Muscle of back (tissue), 3 donors: ENCODE measurements at regions not wholly inside any gene's neighbourhood (a gene's known extent, or its start where the extent isn't known, plus 50 kb on each side); places are given as distances from the start of the nearest gene placed in this dataset.
"Not testable (repeated sequence)": the region's sequence is repeated elsewhere in the genome, so short reads cannot be mapped to it uniquely, and the experiment has no call there.

Source experiments
- DNase-seq, 3 donors: peaks; one replicate each; pipeline versions ENCODE4 v3.0.0 to v3.0.0-alpha.2; 2013

GRCh38 chr14:105621479-105622328, 95.3 kb downstream of the TMEM121 start:
- not testable (repeated sequence) for DNase-seq

- DNase-seq = no peak
Measured at GRCh38 chr14:105622329-105622955, 96.1 kb downstream of the TMEM121 start.

GRCh38 chr14:105623178-105623577, 96.8 kb downstream of the TMEM121 start:
- not testable (repeated sequence) for DNase-seq

DNA sequence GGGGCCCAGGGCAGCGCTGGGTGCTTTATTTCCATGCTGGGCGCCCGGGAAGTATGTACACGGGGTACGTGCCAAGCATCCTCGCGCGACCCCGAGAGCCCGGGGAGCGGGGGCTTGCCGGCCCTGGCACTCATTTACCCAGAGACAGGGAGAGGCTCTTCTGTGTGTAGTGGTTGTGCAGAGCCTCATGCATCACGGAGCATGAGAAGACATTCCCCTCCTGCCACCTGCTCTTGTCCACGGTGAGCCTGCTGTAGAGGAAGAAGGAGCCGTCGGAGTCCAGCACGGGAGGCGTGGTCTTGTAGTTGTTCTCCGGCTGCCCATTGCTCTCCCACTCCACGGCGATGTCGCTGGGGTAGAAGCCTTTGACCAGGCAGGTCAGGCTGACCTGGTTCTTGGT, 98.0 kb downstream of the TMEM121 start:
- not testable (repeated sequence) for DNase-seq

- not testable (repeated sequence) for DNase-seq
Measured at GRCh38 chr14:105624749-105625434, 98.5 kb downstream of the TMEM121 start.

DNA sequence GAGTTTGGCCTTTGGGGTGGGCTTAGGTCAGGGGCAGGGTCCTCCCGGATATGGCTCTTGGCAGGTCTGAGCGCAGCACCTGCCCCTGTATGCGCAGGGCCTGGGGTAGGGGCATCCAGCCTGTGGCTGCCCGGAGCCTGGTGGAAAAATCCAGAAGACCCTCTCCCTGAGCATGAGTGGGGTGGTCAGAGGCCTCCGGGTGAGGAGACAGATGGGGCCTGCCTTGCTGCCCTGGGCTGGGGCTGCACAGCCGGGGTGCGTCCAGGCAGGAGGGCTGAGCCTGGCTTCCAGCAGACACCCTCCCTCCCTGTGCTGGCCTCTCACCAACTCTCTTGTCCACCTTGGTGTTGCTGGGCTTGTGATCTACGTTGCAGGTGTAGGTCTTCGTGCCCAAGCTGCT, 99.1 kb downstream of the TMEM121 start:
- not testable (repeated sequence) for DNase-seq

GRCh38 chr14:105626111-105626510, 99.7 kb downstream of the TMEM121 start:
- not testable (repeated sequence) for DNase-seq

DNA sequence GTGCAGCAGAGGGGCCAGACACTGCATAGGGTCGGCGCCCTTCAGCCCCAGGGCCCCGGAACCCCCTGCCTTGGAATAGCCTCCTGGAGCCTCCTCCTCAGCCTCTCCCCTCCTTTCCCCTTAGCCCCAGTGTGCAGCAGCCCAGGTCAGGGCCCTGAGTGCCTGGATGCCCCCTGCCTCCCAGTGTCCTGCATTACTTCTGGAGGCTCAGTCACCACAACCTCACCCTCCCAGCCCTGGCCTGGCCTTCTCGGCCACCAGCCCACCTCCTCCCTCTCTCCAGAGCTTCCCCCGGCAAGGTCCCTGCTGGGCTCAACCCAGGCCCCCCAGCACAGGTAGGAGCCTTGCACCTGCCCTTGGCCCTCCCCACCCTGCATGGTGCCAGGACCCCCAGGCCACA, 100.3 kb downstream of the TMEM121 start:
- DNase-seq = not testable (repeated sequence)

- not testable (repeated sequence) for DNase-seq
Measured at GRCh38 chr14:105627287-105627686, 100.9 kb downstream of the TMEM121 start.

DNA sequence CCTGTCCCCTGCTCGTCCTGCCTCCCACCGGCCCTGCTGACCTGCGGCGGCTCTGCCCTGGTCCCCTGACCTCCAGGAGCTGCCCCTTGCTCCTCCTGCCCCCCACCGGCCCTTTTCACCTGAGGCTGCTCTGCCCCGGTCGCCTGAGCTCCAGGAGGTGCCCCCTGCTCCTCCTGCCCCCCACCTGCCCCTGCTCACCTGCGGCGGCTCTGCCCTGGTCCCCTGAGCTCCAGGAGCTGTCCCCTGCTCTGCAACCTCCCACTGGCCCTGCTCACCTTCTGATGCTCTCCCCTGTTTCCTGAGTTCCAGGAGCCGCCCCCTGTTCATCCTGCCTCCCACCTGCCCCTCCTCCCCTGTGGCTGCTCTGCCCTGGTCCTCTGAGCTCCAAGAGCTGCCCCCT, 101.3 kb downstream of the TMEM121 start:
- no peak for DNase-seq

- not testable (repeated sequence) for DNase-seq
Measured at GRCh38 chr14:105628126-105628525, 101.7 kb downstream of the TMEM121 start.

DNA sequence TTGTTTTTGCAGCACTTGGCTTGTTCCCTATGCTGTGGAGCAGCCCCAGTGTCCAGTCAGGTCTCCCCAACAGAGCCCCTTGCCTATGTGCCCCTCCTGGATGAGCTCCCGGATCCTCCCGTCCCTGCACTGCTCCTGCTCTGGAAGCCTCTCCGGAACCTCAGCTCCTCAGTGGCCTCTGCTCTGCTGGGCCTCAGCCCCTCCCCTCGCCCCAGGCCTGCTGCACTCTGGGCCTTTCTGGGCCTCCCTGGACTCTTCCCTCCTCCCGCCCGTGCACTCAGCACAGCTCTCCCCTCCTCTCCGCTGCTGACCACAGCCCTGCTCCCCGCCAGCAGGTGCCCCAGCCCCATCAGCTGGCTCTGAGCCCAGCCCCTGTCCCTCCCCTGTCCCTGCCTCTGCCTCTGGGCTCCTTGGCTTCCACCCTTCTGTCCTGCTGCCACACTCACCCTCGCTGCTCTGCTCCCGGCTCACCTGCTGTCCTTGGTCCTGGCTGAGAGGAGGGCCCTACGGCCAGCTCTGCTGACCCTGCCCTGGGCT, 102.2 kb downstream of the TMEM121 start:
- DNase-seq = not testable (repeated sequence)

GRCh38 chr14:105629091-105629885, 102.9 kb downstream of the TMEM121 start:
- not testable (repeated sequence) for DNase-seq

DNA sequence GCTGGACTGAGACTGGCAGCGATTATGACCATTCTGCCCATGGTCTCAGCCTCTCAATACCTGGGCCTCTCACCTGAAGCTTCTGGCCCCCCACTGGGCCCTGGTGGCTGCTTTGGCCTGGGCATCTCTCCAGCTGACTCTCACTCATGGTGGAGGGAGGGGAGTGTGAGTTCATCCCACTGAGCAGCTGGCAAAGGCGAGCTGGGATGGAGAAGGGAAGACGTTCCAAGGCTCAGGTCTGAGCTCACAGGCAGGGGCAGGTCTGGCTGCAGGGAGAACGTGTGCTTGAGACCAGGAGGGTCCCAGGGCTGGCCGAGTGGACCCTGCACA, 103.5 kb downstream of the TMEM121 start:
- DNase-seq = no peak

DNA sequence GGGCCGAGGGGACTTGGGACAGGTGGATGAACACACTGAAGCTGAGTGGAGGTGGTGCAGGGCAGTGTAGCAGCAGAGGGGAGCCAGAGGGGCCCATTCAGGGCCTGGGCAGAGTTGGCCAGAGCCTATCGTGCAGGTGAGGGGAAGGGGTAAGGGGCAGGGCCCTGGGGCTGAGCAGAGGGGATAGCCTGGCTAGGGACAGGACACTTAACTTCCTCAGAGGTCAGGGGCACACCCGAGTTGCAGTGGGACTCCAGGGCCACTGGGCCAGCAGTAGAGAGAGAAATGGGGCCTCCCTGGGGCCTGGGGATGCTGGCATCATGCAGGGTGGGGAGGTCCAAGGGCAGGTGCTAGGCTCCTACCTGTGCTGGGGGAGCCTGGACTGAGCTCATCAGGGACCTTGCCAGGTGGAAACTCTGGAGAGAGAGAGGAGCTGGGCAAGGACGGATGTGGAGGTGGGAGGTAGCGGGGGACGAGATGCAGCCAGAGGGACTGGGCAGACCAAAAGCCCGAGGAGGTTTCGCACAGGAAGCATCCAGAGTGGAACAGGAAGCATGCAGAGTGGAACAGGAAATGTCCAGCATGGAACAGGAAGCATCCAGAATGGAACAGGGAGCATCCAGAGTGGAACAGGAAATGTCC, 104.0 kb downstream of the TMEM121 start:
- not testable (repeated sequence) for DNase-seq

GRCh38 chr14:105630935-105631779, 104.8 kb downstream of the TMEM121 start:
- not testable (repeated sequence) for DNase-seq

- no peak for DNase-seq
Measured at GRCh38 chr14:105632010-105632409, 105.6 kb downstream of the TMEM121 start.

DNA sequence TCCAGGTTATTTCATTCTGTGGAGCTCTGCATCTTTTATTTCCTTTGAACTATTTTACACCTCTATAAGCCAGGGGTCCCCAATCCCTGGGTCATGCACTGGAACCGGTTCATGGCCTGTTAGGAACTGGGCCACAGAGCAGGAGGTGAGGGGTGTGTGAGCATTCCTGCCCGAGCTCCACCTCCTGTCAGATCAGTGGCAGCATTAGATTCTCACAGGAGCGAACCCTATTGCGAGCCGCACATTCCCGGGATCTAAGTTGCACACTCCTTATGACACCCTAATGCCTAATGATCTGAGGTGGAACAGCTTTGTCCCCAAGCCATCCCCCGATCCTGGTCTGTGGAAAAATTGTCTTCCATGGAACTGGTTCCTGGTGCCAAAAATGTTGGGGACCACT, 107.2 kb downstream of the TMEM121 start:
- DNase-seq = not testable (repeated sequence)

GRCh38 chr14:105635560-105635959, 109.2 kb downstream of the TMEM121 start:
- no peak for DNase-seq

DNA sequence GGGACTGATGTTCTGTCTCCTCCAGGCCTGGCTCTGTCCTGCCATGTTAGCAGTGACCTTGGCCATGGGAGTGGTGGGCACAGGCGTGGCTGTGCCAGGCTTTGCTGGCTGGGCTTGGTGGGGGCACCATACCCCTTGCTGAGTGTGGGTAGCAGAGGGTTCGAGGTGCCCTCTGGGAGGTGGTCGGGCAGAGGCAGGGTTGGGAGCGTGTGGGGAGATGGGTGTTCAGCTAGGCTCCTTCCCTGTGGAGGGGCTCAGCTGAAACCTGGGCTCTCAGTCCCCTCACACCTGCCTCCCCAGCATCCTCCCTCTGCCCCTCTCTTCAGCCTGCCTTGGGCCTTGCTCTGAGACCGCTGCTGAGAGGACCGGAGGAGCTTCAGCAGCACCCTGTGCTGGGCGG, 109.6 kb downstream of the TMEM121 start:
- DNase-seq = not testable (repeated sequence)
